ENCODE measurements at regions not wholly inside any gene's neighbourhood (a gene's known extent, or its start where the extent isn't known, plus 50 kb on each side); places are given as distances from the start of the nearest gene placed in this dataset.

- TF ChIP-seq ELF1 (IDR thresholded peaks at IDR 0.05; ENCODE audit: borderline replicate concordance, low read depth) (no peak), JUND (IDR thresholded peaks at IDR 0.05) (no peak), POLR2A (IDR thresholded peaks at IDR 0.05; ENCODE audit: borderline replicate concordance, extremely low read depth, insufficient read depth, insufficient read length) (no peak), CBX3 (IDR thresholded peaks at IDR 0.05; ENCODE audit: low read depth) (no peak), EZH2 (IDR thresholded peaks at IDR 0.05) (no peak), RAD21 (IDR thresholded peaks at IDR 0.05; ENCODE audit: low read depth) (no peak), SIN3A (IDR thresholded peaks at IDR 0.05; ENCODE audit: low read depth) (no peak), EZH2phosphoT487 (IDR thresholded peaks at IDR 0.05; ENCODE audit: borderline replicate concordance) (no peak), SP1 (IDR thresholded peaks at IDR 0.05; ENCODE audit: low read depth) (no peak), POLR2AphosphoS5 (IDR thresholded peaks at IDR 0.05; ENCODE audit: low read depth, low read length) (no peak), ZBTB33 (IDR thresholded peaks at IDR 0.05; ENCODE audit: extremely low read depth, insufficient replicate concordance, low read length) (no peak), EGR1 (IDR thresholded peaks at IDR 0.05; ENCODE audit: low read depth) (no peak), SRF (IDR thresholded peaks at IDR 0.05; ENCODE audit: low read depth) (no peak), CEBPB (IDR thresholded peaks at IDR 0.05; ENCODE audit: low read depth) (no peak), ZFX (IDR thresholded peaks at IDR 0.05) (no peak), YY1 (IDR thresholded peaks at IDR 0.05; ENCODE audit: extremely low read depth, insufficient replicate concordance, low read depth, low read length) (no peak)
- TF ChIP-seq, protein P1, sequence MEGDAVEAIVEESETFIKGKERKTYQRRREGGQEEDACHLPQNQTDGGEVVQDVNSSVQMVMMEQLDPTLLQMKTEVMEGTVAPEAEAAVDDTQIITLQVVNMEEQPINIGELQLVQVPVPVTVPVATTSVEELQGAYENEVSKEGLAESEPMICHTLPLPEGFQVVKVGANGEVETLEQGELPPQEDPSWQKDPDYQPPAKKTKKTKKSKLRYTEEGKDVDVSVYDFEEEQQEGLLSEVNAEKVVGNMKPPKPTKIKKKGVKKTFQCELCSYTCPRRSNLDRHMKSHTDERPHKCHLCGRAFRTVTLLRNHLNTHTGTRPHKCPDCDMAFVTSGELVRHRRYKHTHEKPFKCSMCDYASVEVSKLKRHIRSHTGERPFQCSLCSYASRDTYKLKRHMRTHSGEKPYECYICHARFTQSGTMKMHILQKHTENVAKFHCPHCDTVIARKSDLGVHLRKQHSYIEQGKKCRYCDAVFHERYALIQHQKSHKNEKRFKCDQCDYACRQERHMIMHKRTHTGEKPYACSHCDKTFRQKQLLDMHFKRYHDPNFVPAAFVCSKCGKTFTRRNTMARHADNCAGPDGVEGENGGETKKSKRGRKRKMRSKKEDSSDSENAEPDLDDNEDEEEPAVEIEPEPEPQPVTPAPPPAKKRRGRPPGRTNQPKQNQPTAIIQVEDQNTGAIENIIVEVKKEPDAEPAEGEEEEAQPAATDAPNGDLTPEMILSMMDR (IDR thresholded peaks at IDR 0.05 in 2 of 3, conservative IDR thresholded peaks at IDR 0.05 in 1 of 3; ENCODE audit: borderline replicate concordance in 1 of 3, insufficient read depth in 1 of 3, low read depth in 2 of 3, low read length in 2 of 3): no peak
- TF ChIP-seq, protein P2, sequence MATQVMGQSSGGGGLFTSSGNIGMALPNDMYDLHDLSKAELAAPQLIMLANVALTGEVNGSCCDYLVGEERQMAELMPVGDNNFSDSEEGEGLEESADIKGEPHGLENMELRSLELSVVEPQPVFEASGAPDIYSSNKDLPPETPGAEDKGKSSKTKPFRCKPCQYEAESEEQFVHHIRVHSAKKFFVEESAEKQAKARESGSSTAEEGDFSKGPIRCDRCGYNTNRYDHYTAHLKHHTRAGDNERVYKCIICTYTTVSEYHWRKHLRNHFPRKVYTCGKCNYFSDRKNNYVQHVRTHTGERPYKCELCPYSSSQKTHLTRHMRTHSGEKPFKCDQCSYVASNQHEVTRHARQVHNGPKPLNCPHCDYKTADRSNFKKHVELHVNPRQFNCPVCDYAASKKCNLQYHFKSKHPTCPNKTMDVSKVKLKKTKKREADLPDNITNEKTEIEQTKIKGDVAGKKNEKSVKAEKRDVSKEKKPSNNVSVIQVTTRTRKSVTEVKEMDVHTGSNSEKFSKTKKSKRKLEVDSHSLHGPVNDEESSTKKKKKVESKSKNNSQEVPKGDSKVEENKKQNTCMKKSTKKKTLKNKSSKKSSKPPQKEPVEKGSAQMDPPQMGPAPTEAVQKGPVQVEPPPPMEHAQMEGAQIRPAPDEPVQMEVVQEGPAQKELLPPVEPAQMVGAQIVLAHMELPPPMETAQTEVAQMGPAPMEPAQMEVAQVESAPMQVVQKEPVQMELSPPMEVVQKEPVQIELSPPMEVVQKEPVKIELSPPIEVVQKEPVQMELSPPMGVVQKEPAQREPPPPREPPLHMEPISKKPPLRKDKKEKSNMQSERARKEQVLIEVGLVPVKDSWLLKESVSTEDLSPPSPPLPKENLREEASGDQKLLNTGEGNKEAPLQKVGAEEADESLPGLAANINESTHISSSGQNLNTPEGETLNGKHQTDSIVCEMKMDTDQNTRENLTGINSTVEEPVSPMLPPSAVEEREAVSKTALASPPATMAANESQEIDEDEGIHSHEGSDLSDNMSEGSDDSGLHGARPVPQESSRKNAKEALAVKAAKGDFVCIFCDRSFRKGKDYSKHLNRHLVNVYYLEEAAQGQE (IDR thresholded peaks at IDR 0.05; ENCODE audit: low read depth): no peak
Observed at GRCh38 chr5:7970816-7971215, 101.9 kb downstream of the MTRR start.

More at GRCh38 chr5:7970816-7971215, 101.9 kb downstream of the MTRR start:
- Histone ChIP-seq H4K20me1 (ENCODE audit: insufficient read depth) (no peaks in the 10 kb centered on the region), H3K9me2 (ENCODE audit: insufficient read depth) (no peaks in the 10 kb centered on the region), H3K27me3 (ENCODE audit: insufficient read depth, low read length) (no peaks in the 10 kb centered on the region), H3K79me2 (ENCODE audit: insufficient read depth, low read length) (no peaks in the 10 kb centered on the region), H3K27ac (ENCODE audit: low read depth, low read length) (no peak overlapping the region), H3K36me3 (ENCODE audit: control insufficient read depth in 1 of 2, insufficient read depth in 2 of 2, low read length in 2 of 2) (no peaks in the 10 kb centered on the region), H3K9ac (ENCODE audit: low read length) (no peak overlapping the region), H3K9me3 (ENCODE audit: control insufficient read depth in 1 of 2, insufficient read depth in 1 of 2, low read depth in 1 of 2, low read length in 2 of 2) (no peaks in the 10 kb centered on the region), H3K4me1 (ENCODE audit: control insufficient read depth in 1 of 2, insufficient read depth in 2 of 2, low read length in 2 of 2) (no peaks in the 10 kb centered on the region), H3K4me2 (ENCODE audit: low read length) (no peak overlapping the region), H3K4me3 (replicated peaks in 1 of 2; ENCODE audit: low read depth in 1 of 2, low read length in 2 of 2) (no peak overlapping the region), H2AFZ (ENCODE audit: low read depth, low read length, poor library complexity, severe bottlenecking) (no peak overlapping the region)
- DNase-seq (ENCODE audit: low read depth, low spot score) (no peak), ATAC-seq (no peak)
- BruUV-seq (replicated peaks): no TSS peak
- POLR2A ChIA-PET: no interaction called here
- intact Hi-C loops (cut with micrococcal nuclease): no loop called here
- CTCF ChIA-PET: no interaction called here
- RAD21 ChIA-PET (ENCODE audit: low non-redundant PET in 1 of 2, low total read pairs in 2 of 2, uncharacterized antibody in 2 of 2, unreplicated experiment in 2 of 2): no interaction called here
